Nephron progenitor cell (in vitro differentiated cells): ENCODE measurements at regions not wholly inside any gene's neighbourhood (a gene's known extent, or its start where the extent isn't known, plus 50 kb on each side); places are given as distances from the start of the nearest gene placed in this dataset.

Experiments
- DNase-seq: peaks from one replicate; pipeline ENCODE4 v3.0.0; 2021
- H3K27ac Mint-ChIP-seq: 2 replicates; pipeline ENCODE4 v1.8.0; 2021; ENCODE audit warnings: mild to moderate bottlenecking, moderate library complexity, mixed read lengths
- H3K27me3 Mint-ChIP-seq: 2 replicates; pipeline ENCODE4 v1.8.0; 2021; ENCODE audit warnings: mild to moderate bottlenecking, low read depth, mixed read lengths; ENCODE audit not compliant: poor library complexity
- H3K36me3 Mint-ChIP-seq: 2 replicates; pipeline ENCODE4 v1.8.0; 2021; ENCODE audit warnings: low read depth, mixed read lengths
- H3K4me1 Mint-ChIP-seq: 2 replicates; pipeline ENCODE4 v1.8.0; 2021; ENCODE audit warnings: mixed read lengths
- H3K4me3 Mint-ChIP-seq: 2 replicates; pipeline ENCODE4 v1.8.0; 2021; ENCODE audit warnings: mild to moderate bottlenecking, moderate library complexity, mixed read lengths
- H3K9me3 Mint-ChIP-seq: 2 replicates; pipeline ENCODE4 v1.8.0; 2021; ENCODE audit warnings: mild to moderate bottlenecking, moderate library complexity, mixed read lengths
- CTCF ChIP-seq: fragments of 200-600 bp; sonication (generic); IDR thresholded peaks from 2 replicates; pipeline ENCODE4 v1.5.0; 2021; ENCODE audit warnings: antibody characterized with exemption

DNA sequence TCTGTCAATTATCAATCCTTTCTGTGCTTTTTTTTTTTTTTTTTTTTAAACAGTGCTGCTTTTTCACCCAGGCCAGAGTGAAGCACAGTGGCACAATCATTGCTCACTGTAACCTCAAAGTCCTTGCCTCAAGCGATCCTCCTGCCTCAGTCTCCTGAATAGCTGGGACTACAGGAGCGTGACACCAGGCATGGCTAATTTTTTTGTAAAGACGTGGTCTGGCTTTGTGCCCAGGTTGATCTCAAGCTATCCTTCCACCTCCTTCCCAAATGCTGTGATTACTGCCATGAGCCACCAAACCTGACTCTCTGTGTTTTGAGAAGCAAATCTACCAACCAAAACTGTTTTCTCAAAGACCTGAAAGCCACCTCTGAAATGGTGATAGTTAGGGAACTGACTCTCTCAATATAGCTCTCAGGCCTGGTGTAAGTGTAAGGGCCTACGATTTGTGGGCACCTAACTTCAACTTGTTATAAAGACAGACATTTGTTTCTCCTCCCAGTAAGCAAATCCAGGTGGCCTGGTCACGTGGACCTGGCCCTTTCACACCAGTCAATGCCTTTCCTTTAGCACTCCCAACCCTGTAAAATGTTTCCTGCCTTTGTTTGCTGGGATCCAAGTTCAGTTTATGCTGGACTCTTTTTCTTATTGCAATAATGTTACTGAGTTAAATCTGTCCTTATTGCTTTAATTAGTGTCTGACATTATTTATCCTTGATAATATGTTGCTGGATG lies 2015.9 kb downstream of the PCDH7 start:
- no peaks in the 10 kb centered on the region for H3K4me1 Mint-ChIP-seq
- H3K27ac Mint-ChIP-seq = no peak overlapping the region
- no peaks in the 10 kb centered on the region for H3K9me3 Mint-ChIP-seq
- H3K4me3 Mint-ChIP-seq = no peak overlapping the region
- no peaks in the 10 kb centered on the region for H3K36me3 Mint-ChIP-seq
- no peak for DNase-seq
- no peak for TF ChIP-seq CTCF
- H3K27me3 Mint-ChIP-seq = no peaks in the 10 kb centered on the region

- Mint-ChIP-seq H3K27me3 (no peaks in the 10 kb centered on the region), H3K4me1 (no peaks in the 10 kb centered on the region), H3K36me3 (no peaks in the 10 kb centered on the region), H3K9me3 (no peaks in the 10 kb centered on the region), H3K4me3 (no peak overlapping the region), H3K27ac (no peak overlapping the region)
- no peak for DNase-seq
- TF ChIP-seq CTCF = no peak
These were observed 2024.0 kb downstream of the PCDH7 start for GRCh38 chr4:32744211-32744610.

- Mint-ChIP-seq H3K4me1 (no peaks in the 10 kb centered on the region), H3K9me3 (no peaks in the 10 kb centered on the region), H3K27ac (no peak overlapping the region), H3K27me3 (no peaks in the 10 kb centered on the region), H3K36me3 (no peaks in the 10 kb centered on the region), H3K4me3 (no peak overlapping the region)
- no peak for TF ChIP-seq CTCF
- no peak for DNase-seq
These were observed 2025.2 kb downstream of the PCDH7 start for GRCh38 chr4:32745351-32745750.

GRCh38 chr4:32748061-32748460 lies 2027.9 kb downstream of the PCDH7 start:
- DNase-seq = no peak
- no peaks in the 10 kb centered on the region for H3K9me3 Mint-ChIP-seq
- no peaks in the 10 kb centered on the region for H3K36me3 Mint-ChIP-seq
- TF ChIP-seq CTCF = no peak
- H3K4me3 Mint-ChIP-seq = no peak overlapping the region
- no peak overlapping the region for H3K27ac Mint-ChIP-seq
- H3K27me3 Mint-ChIP-seq = no peaks in the 10 kb centered on the region
- no peaks in the 10 kb centered on the region for H3K4me1 Mint-ChIP-seq

DNA sequence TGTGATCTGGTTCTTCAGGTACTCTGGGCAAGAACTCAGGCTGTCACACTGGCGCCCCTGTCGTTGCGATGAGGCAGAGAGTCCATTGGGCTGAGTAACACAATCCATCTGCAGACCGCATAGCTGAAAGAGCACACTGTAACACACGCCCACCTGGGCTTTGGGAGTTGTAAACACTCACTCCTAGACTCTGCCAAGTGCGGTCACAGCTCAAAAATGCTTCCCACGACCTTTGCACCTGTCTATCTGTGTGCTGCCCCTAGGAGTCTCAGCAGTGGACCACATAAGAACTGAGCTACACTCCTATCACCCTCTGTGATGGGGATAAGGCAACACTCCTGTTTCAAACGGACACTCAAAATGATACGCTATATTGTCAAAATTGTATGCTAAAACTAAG lies 2028.3 kb downstream of the PCDH7 start:
- no peaks in the 10 kb centered on the region for H3K4me1 Mint-ChIP-seq
- no peak overlapping the region for H3K27ac Mint-ChIP-seq
- no peak for DNase-seq
- no peaks in the 10 kb centered on the region for H3K27me3 Mint-ChIP-seq
- H3K36me3 Mint-ChIP-seq = no peaks in the 10 kb centered on the region
- no peak overlapping the region for H3K4me3 Mint-ChIP-seq
- no peak for TF ChIP-seq CTCF
- no peaks in the 10 kb centered on the region for H3K9me3 Mint-ChIP-seq

GRCh38 chr4:32752962-32753361 lies 2032.8 kb downstream of the PCDH7 start:
- Mint-ChIP-seq H3K27me3 (no peaks in the 10 kb centered on the region), H3K4me3 (no peak overlapping the region), H3K36me3 (no peaks in the 10 kb centered on the region), H3K27ac (no peak overlapping the region), H3K9me3 (peaks cover 11% of the 10 kb centered on the region), H3K4me1 (no peaks in the 10 kb centered on the region)
- no peak for TF ChIP-seq CTCF
- no peak for DNase-seq
